ENCODE measurements at regions not wholly inside any gene's neighbourhood (a gene's known extent, or its start where the extent isn't known, plus 50 kb on each side); places are given as distances from the start of the nearest gene placed in this dataset.

DNA sequence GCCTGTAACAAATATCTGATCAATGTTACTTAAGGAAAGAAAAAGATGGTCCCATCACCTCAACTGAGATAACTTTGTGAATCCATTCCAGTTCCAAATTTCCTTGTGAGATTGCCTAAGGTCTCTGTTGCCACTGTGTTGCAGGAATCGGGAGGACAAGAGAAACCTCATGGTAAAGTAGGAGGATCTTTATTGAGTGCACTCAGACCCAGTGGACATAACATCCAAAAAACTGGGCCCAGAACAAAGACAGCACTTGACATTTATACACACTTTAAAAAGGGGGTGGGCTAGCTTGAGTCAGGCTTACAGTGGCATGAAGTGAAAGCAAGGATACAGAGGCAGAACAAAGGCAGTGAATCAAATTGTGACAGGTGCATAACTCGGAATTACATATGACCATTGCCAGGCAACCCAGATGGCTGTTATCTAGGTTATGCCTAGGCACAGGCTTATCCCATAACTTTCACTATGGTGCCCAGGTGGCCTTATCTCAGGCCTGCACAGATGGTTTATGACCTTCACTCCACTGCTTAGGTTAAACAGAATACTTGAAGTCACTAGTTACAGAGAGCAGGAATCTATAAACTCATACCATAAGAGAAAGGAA is 459.4 kb upstream of the PCDH20 start:
- TF ChIP-seq, protein P1, sequence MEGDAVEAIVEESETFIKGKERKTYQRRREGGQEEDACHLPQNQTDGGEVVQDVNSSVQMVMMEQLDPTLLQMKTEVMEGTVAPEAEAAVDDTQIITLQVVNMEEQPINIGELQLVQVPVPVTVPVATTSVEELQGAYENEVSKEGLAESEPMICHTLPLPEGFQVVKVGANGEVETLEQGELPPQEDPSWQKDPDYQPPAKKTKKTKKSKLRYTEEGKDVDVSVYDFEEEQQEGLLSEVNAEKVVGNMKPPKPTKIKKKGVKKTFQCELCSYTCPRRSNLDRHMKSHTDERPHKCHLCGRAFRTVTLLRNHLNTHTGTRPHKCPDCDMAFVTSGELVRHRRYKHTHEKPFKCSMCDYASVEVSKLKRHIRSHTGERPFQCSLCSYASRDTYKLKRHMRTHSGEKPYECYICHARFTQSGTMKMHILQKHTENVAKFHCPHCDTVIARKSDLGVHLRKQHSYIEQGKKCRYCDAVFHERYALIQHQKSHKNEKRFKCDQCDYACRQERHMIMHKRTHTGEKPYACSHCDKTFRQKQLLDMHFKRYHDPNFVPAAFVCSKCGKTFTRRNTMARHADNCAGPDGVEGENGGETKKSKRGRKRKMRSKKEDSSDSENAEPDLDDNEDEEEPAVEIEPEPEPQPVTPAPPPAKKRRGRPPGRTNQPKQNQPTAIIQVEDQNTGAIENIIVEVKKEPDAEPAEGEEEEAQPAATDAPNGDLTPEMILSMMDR (IDR thresholded peaks at IDR 0.05; ENCODE audit: borderline replicate concordance, insufficient read depth, low read depth, low read length): no peak
- no peak overlapping the region for H3K4me3 ChIP-seq (ENCODE audit: low read depth, low read length)

DNA sequence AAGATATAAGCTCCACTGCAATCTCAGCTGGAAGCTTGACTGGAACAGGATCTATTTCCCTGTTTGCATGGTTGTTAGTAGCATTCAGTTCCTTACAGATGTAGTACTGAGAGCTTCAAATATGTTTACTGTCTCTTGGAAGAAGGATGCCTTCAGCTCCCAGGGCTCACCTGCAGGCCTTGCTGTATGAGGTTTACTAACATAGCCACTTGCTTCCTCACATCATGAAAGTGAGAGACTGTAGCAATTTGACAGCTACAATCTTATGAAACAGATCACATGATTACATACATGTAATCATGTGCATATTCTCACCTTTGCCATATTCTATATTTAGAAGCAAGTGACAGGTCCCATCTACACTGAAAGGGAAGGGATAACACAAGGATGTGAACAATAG is 458.1 kb upstream of the PCDH20 start:
- TF ChIP-seq, protein P1 (IDR thresholded peaks at IDR 0.05; ENCODE audit: borderline replicate concordance, insufficient read depth, low read depth, low read length): no peak
- H3K4me3 ChIP-seq (ENCODE audit: low read depth, low read length): no peak overlapping the region

DNA sequence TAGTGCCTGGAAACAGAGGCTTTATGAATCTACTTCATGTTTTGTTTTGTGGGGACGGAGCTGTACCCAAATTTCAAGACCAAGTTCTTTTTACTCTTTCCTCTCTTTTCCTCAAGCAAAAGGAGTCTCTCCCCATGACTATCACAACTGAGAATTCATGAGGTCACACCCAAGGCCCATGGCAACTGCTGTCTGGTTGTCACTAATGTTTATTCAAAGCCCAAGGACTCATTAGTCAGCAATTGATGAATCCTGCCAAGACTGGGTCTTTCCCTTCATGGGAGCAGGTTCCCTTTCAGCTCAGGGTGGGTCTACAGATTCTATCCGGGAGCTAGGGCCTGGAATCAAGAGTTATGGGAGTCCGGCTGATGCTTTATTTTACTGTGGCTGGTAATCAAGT is 441.5 kb upstream of the PCDH20 start:
- TF ChIP-seq, protein P1 (IDR thresholded peaks at IDR 0.05; ENCODE audit: borderline replicate concordance, insufficient read depth, low read depth, low read length): no peak
- no peak overlapping the region for H3K4me3 ChIP-seq (ENCODE audit: low read depth, low read length)

DNA sequence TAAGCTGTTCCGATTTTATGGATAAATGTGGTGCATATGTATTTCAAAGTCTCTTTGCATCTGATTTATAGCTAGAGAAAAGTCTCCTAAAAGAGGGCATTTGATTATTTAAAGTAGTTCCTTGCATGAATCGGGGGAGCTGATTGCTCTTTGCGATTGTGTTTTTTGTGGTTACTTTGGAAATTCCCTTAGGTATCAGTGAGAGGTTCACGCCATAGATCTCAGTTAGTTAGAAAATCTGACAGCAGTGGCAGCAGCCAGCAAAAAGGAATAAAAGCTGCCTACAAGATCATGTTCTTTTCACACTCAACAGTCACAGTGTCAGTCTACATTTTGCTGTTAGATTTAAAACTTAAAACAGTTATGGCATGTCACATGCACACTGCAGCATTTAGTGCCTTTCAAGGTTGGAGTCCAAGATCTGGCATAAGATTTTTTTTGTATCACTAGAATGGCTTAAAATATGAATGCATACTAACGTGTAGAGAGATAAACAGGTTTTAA is 436.5 kb upstream of the PCDH20 start:
- no peak overlapping the region for H3K4me3 ChIP-seq (ENCODE audit: low read depth, low read length)

DNA sequence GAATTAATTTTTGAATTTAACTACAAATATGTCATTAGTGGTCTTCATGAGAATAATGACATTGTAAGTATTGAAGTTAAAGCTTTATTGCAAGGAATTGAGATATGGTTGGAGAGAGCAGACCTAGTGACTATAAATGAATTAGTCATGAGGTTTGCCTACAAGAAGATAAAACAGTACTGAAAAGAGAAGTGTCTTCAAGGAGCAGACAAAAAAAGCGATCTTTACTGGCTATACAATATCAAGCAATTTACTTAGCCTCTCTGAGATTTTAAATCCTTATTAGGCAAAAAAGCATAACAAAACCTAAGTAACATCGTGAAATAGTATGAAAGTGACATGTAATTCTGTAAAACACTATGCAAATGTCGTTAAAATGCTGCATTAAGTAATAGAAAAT is 435.1 kb upstream of the PCDH20 start:
- H3K4me3 ChIP-seq (ENCODE audit: low read depth, low read length): no peak overlapping the region
- TF ChIP-seq, protein P1 (IDR thresholded peaks at IDR 0.05; ENCODE audit: borderline replicate concordance, insufficient read depth, low read depth, low read length): no peak

More for the DNA sequence above, 436.5 kb upstream of the PCDH20 start:
- TF ChIP-seq, protein P1 (IDR thresholded peaks at IDR 0.05; ENCODE audit: borderline replicate concordance, insufficient read depth, low read depth, low read length): no peak

DNA sequence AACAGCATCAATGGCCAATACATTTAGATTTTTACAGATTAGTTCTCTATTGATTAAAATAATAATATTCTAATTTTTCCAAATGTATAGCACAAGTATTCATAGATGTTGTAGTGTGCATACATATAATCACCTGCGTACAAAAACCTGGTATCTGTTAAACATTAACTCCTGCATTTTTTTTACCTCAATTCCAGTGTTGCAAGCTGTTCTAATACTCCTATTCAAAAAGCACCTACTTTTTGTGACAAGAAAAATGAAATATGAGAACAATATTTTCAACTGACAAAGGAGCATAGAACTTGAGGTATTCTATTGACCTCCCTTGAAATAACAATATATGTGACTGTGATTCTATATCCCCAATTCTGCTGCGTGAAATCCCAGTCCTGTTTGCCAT is 422.9 kb upstream of the PCDH20 start:
- TF ChIP-seq, protein P1 (IDR thresholded peaks at IDR 0.05; ENCODE audit: borderline replicate concordance, insufficient read depth, low read depth, low read length): no peak
- no peak overlapping the region for H3K4me3 ChIP-seq (ENCODE audit: low read depth, low read length)

DNA sequence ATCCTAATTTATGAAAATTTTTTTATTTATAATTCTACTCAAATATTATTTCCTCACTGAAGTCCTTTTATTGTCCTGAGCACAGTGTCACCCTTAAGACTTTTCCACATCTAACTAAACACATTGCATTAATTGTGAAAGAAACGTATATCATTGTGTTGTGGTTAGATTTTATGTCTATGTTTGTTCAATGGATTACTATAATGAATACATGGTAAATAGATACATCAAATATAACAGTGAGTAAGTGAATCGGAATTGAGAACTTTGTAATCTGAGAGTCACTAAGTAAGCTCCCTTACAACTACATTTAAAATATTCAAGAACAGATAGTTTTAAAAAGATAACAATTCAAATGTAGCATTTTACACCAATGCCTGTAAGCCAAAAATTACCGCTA is 417.6 kb upstream of the PCDH20 start:
- no peak overlapping the region for H3K4me3 ChIP-seq (ENCODE audit: low read depth, low read length)

More for the DNA sequence above, 417.6 kb upstream of the PCDH20 start:
- TF ChIP-seq, protein P1 (IDR thresholded peaks at IDR 0.05; ENCODE audit: borderline replicate concordance, insufficient read depth, low read depth, low read length): no peak
